Osteoblast (primary cell): ENCODE measurements at regions not wholly inside any gene's neighbourhood (a gene's known extent, or its start where the extent isn't known, plus 50 kb on each side); places are given as distances from the start of the nearest gene placed in this dataset.

Experiments
- DNase-seq: peaks from one replicate; pipeline ENCODE4 v3.0.0; 2011; ENCODE audit warnings: low spot score, mixed read lengths; ENCODE audit not compliant: insufficient read length; ENCODE audit errors: missing footprints
- H2AFZ ChIP-seq: 2 replicates; pipeline ENCODE4 v1.6.0; 2011; ENCODE audit warnings: mild to moderate bottlenecking, low read length
- H3K27ac ChIP-seq: 2 replicates; pipeline ENCODE4 v1.5.1; 2011; ENCODE audit warnings: mild to moderate bottlenecking, low read depth, low read length, moderate library complexity
- H3K27me3 ChIP-seq: 2 replicates; pipeline ENCODE4 v1.6.0; 2012; ENCODE audit warnings: mild to moderate bottlenecking, control low read depth, inconsistent platforms, low read length, moderate library complexity; ENCODE audit not compliant: insufficient read depth
- H3K36me3 ChIP-seq: 2 replicates; pipeline ENCODE4 v1.5.1; 2011; ENCODE audit warnings: mild to moderate bottlenecking, low read length, control low read depth, moderate library complexity; ENCODE audit not compliant: insufficient read depth
- H3K4me1 ChIP-seq: 2 replicates; pipeline ENCODE4 v1.5.1; 2011; ENCODE audit warnings: mild to moderate bottlenecking, low read length, control low read depth, moderate library complexity; ENCODE audit not compliant: insufficient read depth
- H3K4me2 ChIP-seq: 2 replicates; pipeline ENCODE4 v1.6.0; 2011; ENCODE audit warnings: mild to moderate bottlenecking, low read length; ENCODE audit not compliant: insufficient read depth
- H3K4me3 ChIP-seq: fragments of 200-600 bp; sonication (generic); 3 replicates; pipeline ENCODE4 v1.5.1; 2012; ENCODE audit warnings: mild to moderate bottlenecking, low read length, inconsistent platforms; ENCODE audit not compliant: insufficient read depth
- H3K79me2 ChIP-seq: 2 replicates; pipeline ENCODE4 v1.6.0; 2012; ENCODE audit warnings: mild to moderate bottlenecking, low read length, control low read depth, inconsistent platforms; ENCODE audit not compliant: insufficient read depth
- H3K9me3 ChIP-seq: 2 replicates; pipeline ENCODE4 v1.5.1; 2011; ENCODE audit warnings: low read depth, low read length, control low read depth
- H4K20me1 ChIP-seq: 2 replicates; pipeline ENCODE4 v1.6.0; 2012; ENCODE audit warnings: mild to moderate bottlenecking, low read length, control low read depth; ENCODE audit not compliant: insufficient read depth
- TF ChIP-seq, protein P1 (sequence below): IDR thresholded peaks from 2 replicates; pipeline ENCODE4 v1.5.1; 2011; ENCODE audit warnings: mild to moderate bottlenecking, low read depth, low read length, moderate library complexity; ENCODE audit errors: extremely low read depth

DNA sequence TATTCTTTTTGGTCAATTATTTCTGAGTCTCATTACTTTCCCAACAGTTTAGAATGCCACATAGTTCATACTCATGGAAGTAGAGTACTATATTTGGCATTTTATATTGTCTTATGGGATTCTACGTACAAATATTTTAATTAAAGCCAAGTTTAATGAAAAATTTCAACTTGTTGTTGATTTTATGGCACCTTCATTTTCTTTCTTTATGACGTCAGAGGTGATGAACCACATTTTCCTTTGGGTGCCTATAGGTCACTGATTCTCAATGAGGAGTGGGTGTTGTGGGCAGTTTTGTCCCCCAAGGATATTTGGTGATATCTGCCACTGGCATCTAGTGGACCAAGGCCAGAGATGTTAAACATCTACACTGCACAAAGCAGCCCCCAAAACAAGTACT is 1071.3 kb downstream of the NXPH1 start:
- no peaks in the 10 kb centered on the region for H4K20me1 ChIP-seq
- DNase-seq = no peak
- no peak overlapping the region for H2AFZ ChIP-seq
- no peak overlapping the region for H3K4me3 ChIP-seq
- no peak overlapping the region for H3K4me2 ChIP-seq
- H3K79me2 ChIP-seq = no peaks in the 10 kb centered on the region
- no peaks in the 10 kb centered on the region for H3K9me3 ChIP-seq
- no peaks in the 10 kb centered on the region for H3K36me3 ChIP-seq
- H3K27ac ChIP-seq = no peak overlapping the region
- no peaks in the 10 kb centered on the region for H3K27me3 ChIP-seq
- TF ChIP-seq, protein P1, sequence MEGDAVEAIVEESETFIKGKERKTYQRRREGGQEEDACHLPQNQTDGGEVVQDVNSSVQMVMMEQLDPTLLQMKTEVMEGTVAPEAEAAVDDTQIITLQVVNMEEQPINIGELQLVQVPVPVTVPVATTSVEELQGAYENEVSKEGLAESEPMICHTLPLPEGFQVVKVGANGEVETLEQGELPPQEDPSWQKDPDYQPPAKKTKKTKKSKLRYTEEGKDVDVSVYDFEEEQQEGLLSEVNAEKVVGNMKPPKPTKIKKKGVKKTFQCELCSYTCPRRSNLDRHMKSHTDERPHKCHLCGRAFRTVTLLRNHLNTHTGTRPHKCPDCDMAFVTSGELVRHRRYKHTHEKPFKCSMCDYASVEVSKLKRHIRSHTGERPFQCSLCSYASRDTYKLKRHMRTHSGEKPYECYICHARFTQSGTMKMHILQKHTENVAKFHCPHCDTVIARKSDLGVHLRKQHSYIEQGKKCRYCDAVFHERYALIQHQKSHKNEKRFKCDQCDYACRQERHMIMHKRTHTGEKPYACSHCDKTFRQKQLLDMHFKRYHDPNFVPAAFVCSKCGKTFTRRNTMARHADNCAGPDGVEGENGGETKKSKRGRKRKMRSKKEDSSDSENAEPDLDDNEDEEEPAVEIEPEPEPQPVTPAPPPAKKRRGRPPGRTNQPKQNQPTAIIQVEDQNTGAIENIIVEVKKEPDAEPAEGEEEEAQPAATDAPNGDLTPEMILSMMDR = no peak
- no peaks in the 10 kb centered on the region for H3K4me1 ChIP-seq

DNA sequence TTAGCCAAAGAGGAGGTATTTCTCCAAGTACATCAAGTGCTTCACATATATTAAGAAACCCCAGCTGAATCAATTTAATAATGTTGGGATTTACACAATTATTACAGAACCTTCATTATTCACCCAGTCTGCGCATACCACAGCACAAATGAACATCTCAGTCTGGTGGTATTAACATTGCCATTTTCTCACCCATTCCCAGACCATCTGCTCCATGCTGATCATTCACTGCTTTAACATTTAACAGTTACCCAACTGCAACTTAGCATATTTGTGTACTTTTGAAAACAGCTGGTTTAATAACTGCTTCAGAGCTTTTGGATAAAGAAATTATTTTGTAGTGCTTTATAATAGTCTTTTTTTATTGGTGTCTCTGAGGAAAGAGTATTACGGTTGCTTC is 1072.1 kb downstream of the NXPH1 start:
- no peak overlapping the region for H3K27ac ChIP-seq
- TF ChIP-seq, protein P1 = no peak
- no peaks in the 10 kb centered on the region for H3K36me3 ChIP-seq
- H3K4me1 ChIP-seq = no peaks in the 10 kb centered on the region
- H3K27me3 ChIP-seq = no peaks in the 10 kb centered on the region
- H3K9me3 ChIP-seq = no peaks in the 10 kb centered on the region
- no peaks in the 10 kb centered on the region for H4K20me1 ChIP-seq
- H3K4me3 ChIP-seq = no peak overlapping the region
- DNase-seq = no peak
- H3K4me2 ChIP-seq = no peak overlapping the region
- H2AFZ ChIP-seq = no peak overlapping the region
- no peaks in the 10 kb centered on the region for H3K79me2 ChIP-seq

DNA sequence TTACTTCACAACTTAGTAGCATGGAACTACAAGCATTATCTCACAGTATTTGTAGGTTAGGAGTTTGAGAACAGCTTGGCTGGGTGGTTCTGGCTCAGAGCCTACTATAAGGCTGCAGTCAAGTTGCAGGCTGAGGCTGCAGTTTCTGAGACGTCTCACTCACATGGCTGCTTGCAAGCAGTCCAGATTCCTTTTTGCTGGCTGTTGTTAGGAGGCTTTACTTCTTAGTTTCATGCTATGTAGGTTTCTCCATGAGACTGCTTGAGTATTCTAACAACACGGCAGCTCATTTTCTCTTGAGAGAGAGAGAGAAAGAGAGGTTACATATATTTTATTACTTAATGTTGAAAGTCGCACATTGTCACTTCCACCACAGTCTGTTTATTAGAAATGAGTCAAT is 1073.9 kb downstream of the NXPH1 start:
- no peaks in the 10 kb centered on the region for H3K9me3 ChIP-seq
- H2AFZ ChIP-seq = no peak overlapping the region
- H3K4me3 ChIP-seq = no peak overlapping the region
- H3K27ac ChIP-seq = no peak overlapping the region
- no peaks in the 10 kb centered on the region for H3K36me3 ChIP-seq
- H3K4me1 ChIP-seq = no peaks in the 10 kb centered on the region
- TF ChIP-seq, protein P1 = no peak
- H4K20me1 ChIP-seq = no peaks in the 10 kb centered on the region
- no peaks in the 10 kb centered on the region for H3K79me2 ChIP-seq
- no peak overlapping the region for H3K4me2 ChIP-seq
- no peak for DNase-seq
- H3K27me3 ChIP-seq = no peaks in the 10 kb centered on the region

DNA sequence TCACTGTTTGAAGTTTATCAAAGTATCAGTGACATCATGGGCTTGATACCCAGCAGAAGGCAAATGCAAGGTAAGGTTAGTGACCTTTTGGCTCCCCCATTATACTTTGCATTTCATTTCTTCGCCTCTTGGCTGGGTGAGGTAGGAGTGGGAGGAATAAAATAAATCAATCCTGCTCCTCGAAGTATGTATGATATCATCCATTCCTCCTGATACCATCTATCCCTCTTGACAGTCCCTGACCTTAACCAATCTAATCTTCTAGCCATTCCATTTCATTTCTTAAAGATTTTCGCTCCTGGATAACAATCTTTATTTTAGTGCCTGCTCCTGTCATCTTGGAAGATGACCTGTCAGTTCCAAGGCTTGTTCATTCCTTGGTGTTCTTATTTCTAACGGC is 1083.3 kb downstream of the NXPH1 start:
- no peaks in the 10 kb centered on the region for H3K36me3 ChIP-seq
- no peaks in the 10 kb centered on the region for H3K27me3 ChIP-seq
- H3K4me1 ChIP-seq = no peaks in the 10 kb centered on the region
- H3K79me2 ChIP-seq = no peaks in the 10 kb centered on the region
- no peak overlapping the region for H3K4me2 ChIP-seq
- H4K20me1 ChIP-seq = no peaks in the 10 kb centered on the region
- DNase-seq = no peak
- no peak overlapping the region for H3K4me3 ChIP-seq
- TF ChIP-seq, protein P1 = no peak
- no peaks in the 10 kb centered on the region for H3K9me3 ChIP-seq
- H2AFZ ChIP-seq = no peak overlapping the region
- no peak overlapping the region for H3K27ac ChIP-seq
